ENCODE measurements at regions not wholly inside any gene's neighbourhood (a gene's known extent, or its start where the extent isn't known, plus 50 kb on each side); places are given as distances from the start of the nearest gene placed in this dataset.

DNA sequence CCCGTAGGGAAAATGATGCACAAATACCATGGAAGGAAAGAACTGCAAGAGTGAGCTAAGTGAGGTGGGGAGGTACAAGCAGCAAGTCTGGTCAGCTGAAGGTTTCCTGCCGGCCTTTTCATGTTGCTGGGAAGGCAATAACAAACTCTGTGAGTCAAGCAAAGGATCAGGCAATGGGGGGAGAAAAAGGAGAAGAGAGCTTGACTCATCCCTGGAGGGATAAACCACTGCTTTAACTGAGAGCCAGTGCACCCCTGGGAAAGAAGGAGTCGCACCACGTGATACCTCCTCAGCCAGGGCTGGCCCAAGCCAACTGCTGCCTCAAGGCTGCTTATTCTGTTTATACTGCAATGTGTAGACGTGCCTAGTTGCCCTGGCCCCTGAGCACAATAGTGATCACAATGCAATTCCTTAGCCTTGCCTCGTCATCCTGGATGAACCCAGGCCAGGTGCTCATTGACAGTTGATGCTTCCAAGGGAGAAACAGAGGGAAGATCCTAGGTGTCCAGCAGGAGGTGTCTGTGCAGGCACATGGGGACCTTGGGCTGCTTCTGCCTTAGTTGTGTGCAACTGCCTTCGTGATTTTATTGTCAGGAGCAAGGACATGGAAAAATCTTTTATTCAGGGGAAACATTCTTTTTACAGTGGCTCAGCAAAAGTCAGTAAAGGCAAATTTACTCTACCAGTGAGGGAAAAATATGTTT, 203.0 kb upstream of the TUT7 start:
- peak; percentile 24 for DNase-seq

DNA sequence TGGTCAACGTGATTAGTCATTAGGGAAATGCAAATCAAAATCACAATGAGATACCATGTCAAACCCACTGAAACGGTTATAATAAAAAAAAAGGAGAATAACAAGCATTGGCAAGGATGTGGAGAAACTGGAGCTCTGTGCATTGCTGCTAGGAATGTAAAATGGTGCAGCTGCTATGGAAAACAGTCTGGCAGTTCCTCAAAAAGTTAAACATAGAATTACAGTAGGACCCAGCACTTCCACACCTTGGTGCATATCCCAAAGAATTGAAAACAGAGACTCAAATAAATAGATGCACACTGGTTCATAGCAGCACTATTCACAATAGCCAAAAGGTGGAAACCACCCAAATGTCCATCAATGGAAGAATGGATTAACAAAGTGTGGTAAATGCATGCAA, 201.5 kb upstream of the TUT7 start:
- DNase-seq, result no peak

GRCh38 chr9:86550401-86550800, 196.2 kb upstream of the TUT7 start:
- no peak for DNase-seq

GRCh38 chr9:86549920-86550319, 195.7 kb upstream of the TUT7 start:
- no peak for DNase-seq

DNA sequence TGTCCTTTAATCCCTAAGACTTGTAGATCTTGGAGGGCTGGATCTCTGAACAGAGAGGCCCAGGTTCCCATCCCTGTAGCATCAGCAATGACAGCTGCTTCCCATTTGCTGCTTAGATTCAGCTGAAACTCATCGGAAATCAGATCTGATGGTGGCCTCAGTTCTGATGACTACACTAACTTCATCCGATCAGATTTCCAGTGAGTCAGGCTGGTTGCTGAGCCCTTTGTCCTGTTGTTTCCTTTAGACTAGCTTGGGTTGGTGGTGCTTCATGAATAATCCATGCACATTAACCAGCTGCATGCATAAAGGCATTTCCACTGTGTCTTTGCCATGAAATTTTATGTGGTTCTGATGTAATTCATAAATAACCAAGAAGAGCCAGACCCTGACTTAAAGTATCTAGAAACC, 195.2 kb upstream of the TUT7 start:
- no peak for DNase-seq

- DNase-seq, result no peak
These were observed 194.0 kb upstream of the TUT7 start for GRCh38 chr9:86548220-86548619.

- DNase-seq, result no peak
These were observed 193.4 kb upstream of the TUT7 start for GRCh38 chr9:86547571-86547970.

DNA sequence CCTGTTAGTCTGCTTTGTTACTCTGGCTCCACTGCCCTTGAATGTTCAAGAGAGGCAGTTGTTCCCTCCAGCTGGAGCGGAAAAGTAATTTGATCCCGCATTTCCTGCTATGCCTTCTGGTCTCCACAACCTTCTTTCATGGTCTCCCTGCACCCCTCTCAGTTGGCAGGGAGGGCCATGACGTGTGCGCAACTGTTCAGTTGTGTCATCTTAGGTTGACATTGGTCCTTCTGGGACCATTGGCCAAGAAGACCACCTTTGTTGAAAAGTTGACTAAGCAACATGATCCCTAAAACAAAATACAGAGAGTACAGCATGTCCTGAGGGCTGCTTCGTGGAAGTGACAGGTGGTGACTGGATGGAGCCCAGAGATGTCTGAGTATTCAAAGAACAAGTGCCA, 192.5 kb upstream of the TUT7 start:
- no peak for DNase-seq

DNA sequence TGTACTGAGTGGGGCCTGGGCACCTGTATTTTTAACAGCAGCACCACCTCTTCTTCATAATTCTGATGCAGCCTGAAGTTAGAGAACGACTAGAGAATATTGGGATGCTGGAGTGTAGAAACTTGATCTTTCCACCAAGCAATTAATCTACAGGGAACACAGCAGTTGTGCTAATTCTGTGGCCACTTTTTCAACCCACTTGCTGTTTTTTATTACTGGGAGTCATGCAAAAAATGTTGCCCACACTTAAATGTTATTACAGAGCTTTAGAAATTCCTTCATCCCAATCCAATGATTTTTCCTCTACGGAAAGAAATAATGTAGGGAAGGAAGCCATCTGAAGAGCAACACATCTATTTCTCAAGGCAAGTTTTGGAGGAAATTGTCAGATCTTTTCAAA, 190.9 kb upstream of the TUT7 start:
- DNase-seq, result no peak

DNA sequence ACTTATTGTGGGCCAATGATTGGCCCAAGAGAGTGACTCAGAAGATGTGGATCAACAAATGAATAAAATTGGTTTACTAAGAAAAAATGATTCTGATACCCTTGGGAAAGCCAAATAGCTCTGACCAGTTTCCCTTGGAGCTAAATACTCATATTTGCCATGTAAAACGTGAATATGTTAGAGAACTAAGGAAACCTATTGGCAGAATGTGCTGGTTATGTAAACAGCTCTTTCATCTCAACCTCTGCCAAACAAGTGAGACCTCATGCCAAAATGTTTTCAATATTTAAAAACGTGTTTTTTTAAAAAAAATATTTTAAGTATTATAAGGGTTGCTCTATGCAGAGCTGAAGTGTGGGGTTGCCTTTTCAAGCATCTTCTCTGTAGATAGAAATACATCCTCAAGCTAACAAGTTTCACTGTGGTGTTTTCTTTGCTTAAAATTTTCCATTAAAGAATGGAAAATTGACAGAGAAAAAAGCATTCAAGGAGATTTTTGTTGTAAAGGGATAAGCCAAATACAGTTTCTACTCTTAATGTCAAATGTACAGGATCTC, 186.9 kb upstream of the TUT7 start:
- DNase-seq, result no peak

DNA sequence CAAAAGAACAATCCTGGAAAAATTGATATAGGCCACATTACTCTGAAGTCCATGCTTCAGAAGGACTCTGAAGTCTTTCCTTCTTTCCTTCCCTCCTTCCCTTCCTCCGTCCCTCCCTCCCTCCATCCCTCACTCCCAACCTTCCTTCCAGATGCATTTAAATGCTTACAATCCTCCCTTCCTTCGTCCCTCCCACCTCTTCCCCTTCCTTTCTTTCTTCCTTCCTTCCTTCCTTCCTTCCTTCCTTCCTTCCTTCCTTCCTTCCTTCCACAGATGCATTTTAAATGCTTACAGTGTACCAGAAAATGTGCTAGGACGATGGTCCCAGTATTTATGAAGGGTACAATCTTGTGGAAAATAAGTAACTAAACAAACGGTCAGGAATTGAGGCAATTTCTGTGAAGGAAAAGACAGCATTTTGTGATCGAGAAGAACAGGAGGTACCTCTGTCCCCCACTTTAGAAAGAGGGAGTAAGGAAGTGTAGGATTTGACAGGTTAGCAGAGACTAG, 181.3 kb upstream of the TUT7 start:
- DNase-seq, result no peak

GRCh38 chr9:86534572-86535258, 180.5 kb upstream of the TUT7 start:
- no peak for DNase-seq

DNA sequence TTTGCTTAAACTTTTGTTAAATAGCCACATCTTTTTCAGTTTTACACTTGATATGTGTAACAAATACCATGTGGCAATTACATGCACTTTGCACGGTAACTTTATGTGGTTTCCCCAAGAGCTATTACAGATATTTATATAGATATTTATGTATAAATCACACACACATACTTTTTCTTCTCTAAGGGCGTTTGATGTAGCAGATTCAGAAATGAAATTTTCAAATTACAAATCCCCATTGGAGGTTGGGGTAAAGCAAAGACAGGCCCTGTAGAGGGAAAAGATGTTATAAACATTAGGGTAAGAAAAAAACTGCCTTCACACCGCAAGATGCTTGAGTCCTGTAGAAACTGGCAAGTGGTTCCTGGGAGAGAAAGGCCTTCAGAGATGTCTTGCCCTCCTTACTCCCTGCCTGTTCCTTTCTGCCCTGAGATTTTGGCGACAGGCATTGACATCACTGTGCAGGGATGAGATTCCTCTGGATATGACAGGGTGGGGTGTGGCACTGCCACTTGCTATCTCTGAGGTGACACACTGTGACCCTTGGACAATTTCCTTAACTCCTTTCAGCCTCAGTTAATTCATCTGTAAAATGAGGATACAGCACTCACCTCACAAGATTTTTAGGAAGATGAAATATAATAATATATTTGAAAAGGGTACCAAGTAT, 177.9 kb upstream of the TUT7 start:
- DNase-seq, result no peak

DNA sequence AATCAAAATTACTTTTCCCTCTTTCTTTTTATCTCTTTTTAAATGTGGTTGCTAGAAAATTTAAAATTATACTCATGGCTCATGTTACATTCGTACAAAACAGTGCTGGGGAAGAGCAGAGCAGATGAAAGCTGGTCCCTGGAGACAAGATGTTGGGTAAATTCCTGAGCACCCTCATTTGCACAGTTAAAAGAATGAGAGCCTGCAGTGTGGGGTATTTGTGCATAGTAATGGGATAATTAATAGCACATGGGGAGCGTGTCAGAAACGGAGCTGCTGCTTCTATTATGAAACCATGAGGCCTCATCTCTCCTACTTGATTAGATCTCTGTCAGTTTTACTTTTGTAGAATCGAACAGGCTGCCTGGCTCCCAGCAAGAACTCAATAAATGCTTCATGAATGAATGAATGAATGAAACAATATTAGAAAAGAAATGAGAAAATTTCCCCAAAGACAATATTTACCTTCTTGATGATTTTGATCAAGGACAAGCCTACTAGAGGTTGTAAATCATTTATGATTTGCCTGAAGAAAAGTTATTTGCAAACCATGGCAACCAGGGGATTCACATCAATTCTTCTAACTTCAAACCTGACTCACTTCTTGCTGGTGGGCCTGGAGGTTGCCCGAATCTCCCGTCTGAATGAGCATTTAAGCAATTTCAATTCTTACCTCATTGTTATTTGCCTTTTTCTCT, 177.2 kb upstream of the TUT7 start:
- no peak for DNase-seq

DNA sequence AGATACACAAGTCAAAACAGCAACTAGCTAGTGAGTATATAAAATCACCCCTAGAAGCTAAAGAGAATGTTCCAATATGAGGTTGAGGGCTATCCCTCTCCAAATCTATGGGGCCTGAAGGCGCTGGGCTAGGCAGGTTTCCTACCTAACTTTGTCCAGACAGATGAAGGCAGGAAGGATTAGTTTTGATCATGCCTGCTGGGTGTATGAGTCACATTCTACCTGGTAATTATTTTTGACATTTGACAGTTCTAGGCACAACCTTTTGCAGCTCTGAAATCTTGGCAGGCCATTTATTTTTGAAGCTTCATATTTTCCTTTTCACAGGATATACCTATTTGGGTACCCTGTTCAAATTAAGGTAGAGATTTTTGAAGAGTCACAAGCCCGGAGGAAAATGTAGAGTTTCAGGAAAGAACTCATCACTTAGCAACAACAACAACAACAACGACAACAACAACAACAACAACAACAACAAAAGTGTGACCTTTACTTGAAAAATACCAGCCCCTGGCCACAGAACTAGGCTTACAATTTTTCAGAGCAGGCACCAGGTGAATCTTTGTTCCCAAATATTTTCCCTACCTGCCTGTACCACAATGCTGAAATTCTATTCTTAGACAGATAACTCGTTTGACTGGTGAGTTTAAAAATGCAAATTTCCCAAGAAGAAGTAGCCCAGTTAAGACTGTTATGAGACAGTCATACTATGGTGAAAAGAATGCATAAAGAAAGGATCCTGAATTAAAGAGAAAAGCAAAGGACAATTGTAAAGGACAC, 175.5 kb upstream of the TUT7 start:
- no peak for DNase-seq

GRCh38 chr9:86526021-86526420, 171.8 kb upstream of the TUT7 start:
- no peak for DNase-seq

- no peak for DNase-seq
These were observed 171.0 kb upstream of the TUT7 start for GRCh38 chr9:86525182-86525581.

DNA sequence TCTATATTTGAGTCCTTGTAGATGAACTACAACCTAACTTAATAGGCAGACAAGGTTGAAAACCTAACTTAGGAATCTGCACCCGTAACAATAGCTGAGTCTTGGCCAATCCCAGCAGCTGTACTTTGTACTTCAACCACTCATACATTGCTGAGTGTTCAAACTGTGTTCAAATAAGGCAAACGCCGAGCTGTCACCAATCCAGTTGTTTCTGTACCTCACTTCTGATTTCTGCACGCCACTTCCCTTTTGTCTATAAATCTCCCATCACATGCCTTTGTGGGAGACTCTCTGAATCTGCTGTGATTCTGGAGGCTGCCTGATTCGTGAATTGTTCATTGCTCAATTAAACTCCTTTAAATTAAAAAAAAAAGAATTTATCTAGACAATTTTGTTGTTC, 167.8 kb upstream of the TUT7 start:
- DNase-seq, result no peak

GRCh38 chr9:86521322-86521721, 167.1 kb upstream of the TUT7 start:
- DNase-seq, result no peak

DNA sequence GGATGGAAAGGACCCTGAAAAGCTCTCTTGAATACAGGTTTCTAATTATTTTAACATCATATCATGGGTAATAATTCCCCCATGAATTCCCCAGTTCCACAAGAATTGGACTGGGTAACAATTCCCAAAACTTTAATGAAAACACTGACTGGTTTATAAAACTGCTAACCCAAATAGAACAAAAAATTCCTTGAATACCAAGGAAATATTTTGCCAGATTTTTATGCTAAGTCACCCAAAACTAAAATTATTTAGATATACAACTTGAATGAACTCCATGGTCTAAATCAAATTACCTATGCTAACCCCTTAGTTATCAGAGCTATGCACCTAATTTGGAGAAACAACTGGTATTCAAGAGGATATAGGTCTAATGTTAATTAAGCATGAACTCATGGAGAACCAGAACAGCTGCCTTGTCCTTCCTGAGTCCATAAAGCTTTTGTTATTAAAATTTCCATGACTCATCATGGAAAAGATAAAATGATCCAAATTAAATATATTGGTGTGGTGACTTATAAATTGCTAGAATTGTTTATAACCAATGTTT, 164.9 kb upstream of the TUT7 start:
- DNase-seq, result no peak

DNA sequence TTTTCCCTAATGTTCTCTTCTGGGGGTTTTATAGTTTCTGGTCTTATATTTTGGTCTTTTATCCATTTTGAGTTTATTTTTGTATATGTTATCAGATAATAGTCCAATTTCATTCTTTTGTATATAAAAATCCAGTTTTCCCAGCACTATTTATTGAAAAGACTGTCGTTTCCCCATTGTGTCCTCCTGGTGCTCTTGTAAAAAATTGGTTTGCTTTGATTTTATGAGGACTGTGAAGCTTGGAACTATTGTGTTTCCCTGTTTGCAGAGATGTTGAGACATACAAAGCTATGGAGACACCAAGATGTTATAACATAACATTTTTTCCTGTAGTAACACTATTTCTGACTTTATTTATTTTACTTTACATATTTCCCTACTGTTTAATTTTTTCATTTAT, 163.3 kb upstream of the TUT7 start:
- no peak for DNase-seq

DNA sequence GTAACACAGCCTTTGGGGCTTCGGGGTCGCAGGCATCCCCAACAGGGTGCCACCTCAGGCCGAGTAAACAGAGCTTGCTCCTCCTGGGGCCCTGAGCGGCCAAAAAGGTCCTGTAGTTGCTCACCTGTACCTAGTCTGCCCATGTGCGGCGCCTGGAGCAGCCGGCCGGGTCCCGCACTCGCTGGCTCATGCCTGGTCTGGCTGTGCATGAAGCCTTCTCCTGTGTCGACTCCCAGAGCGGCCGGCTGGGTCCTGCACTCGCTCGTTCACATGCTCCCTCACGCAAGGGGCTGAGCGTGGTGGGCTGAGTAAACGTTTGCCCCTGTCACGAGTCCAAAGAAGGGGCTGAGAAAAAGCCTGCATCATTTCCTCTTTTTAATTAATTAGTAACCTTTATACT, 162.4 kb upstream of the TUT7 start:
- no peak for DNase-seq
